Liver (tissue), 8 donors: ENCODE measurements at regions not wholly inside any gene's neighbourhood (a gene's known extent, or its start where the extent isn't known, plus 50 kb on each side); places are given as distances from the start of the nearest gene placed in this dataset.

ENCODE experiments used
- DNase-seq: peaks from one replicate; pipeline ENCODE4 v3.0.0-alpha.2; 2017; ENCODE audit warnings: low spot score
- H3K27ac ChIP-seq, 2 donors: one replicate each; pipeline ENCODE4 v1.7.0; 2013; ENCODE audit warnings: inconsistent platforms in 2 of 2, low read length in 2 of 2, control low read depth in 1 of 2, low read depth in 1 of 2, mild to moderate bottlenecking in 1 of 2
- H3K27me3 ChIP-seq, 4 donors: one replicate each; pipeline versions ENCODE4 v1.6.1 to v1.7.0; 2013; ENCODE audit warnings: low read length in 3 of 4, inconsistent platforms in 1 of 4, mild to moderate bottlenecking in 1 of 4, moderate library complexity in 1 of 4; ENCODE audit not compliant: control insufficient read depth in 4 of 4, insufficient read depth in 4 of 4
- H3K36me3 ChIP-seq, 4 donors: one replicate each; pipeline versions ENCODE4 v1.6.1 to v1.7.0; 2013; ENCODE audit warnings: low read length in 3 of 4, mild to moderate bottlenecking in 3 of 4, low read depth in 1 of 4, moderate library complexity in 1 of 4; ENCODE audit not compliant: control insufficient read depth in 4 of 4, insufficient read depth in 3 of 4
- H3K4me1 ChIP-seq, 4 donors: one replicate each; pipeline versions ENCODE4 v1.6.1 to v1.7.0; 2013; ENCODE audit warnings: low read length in 3 of 4, mild to moderate bottlenecking in 3 of 4, moderate library complexity in 1 of 4; ENCODE audit not compliant: control insufficient read depth in 4 of 4, insufficient read depth in 4 of 4
- H3K4me3 ChIP-seq, 3 donors: one replicate each; pipeline versions ENCODE4 v1.6.1 to v1.7.0; 2013; ENCODE audit warnings: low read length in 3 of 3, control low read depth in 1 of 3, low read depth in 1 of 3, mild to moderate bottlenecking in 1 of 3
- H3K9ac ChIP-seq, 2 donors: one replicate each; pipeline ENCODE4 v1.7.0; 2013; ENCODE audit warnings: low read length in 2 of 2, mild to moderate bottlenecking in 2 of 2, moderate library complexity in 2 of 2, control low read depth in 1 of 2, low read depth in 1 of 2
- H3K9me3 ChIP-seq, 4 donors: one replicate each; pipeline versions ENCODE4 v1.6.1 to v1.7.0; 2013; ENCODE audit warnings: low read length in 3 of 4; ENCODE audit not compliant: control insufficient read depth in 4 of 4
- CTCF ChIP-seq: fragments of 150-350 bp; IDR thresholded peaks from 2 replicates; pipeline ENCODE4 v1.5.1; 2017; ENCODE audit warnings: improper control_type of control experiment, low read depth, low read length; ENCODE audit not compliant: missing input control
- EGR1 ChIP-seq, 2 donors: IDR thresholded peaks; 2 replicates each; pipeline ENCODE4 v1.6.1; 2016 to 2018; ENCODE audit warnings: antibody characterized with exemption in 2 of 2, low read depth in 2 of 2
- FOXA1 ChIP-seq: IDR thresholded peaks from 2 replicates; pipeline ENCODE4 v1.6.1; 2016; ENCODE audit warnings: antibody characterized with exemption
- FOXA2 ChIP-seq: IDR thresholded peaks from 2 replicates; pipeline ENCODE4 v1.6.1; 2016; ENCODE audit warnings: antibody characterized with exemption
- HNF4A ChIP-seq, 2 donors: conservative IDR thresholded peaks; 2 replicates each; pipeline ENCODE4 v1.6.1; 2016; ENCODE audit warnings: antibody characterized with exemption in 2 of 2, mild to moderate bottlenecking in 2 of 2
- HNF4G ChIP-seq: IDR thresholded peaks from 2 replicates; pipeline ENCODE4 v1.6.1; 2016; ENCODE audit warnings: antibody characterized with exemption
- JUND ChIP-seq, 2 donors: IDR thresholded peaks; 2 replicates each; pipeline ENCODE4 v1.6.1; 2016; ENCODE audit warnings: antibody characterized with exemption in 2 of 2
- MAX ChIP-seq: IDR thresholded peaks from 2 replicates; pipeline ENCODE4 v1.6.1; 2016; ENCODE audit warnings: antibody characterized with exemption
- NR2F2 ChIP-seq: IDR thresholded peaks from 2 replicates; pipeline ENCODE4 v1.6.1; 2016; ENCODE audit warnings: antibody characterized with exemption
- RAD21 ChIP-seq, 2 donors: IDR thresholded peaks; 2 replicates each; pipeline ENCODE4 v1.6.1; 2016; ENCODE audit warnings: antibody characterized with exemption in 2 of 2, mild to moderate bottlenecking in 2 of 2
- REST ChIP-seq: IDR thresholded peaks from 2 replicates; pipeline ENCODE4 v1.6.1; 2016; ENCODE audit warnings: antibody characterized with exemption, mild to moderate bottlenecking
- RXRA ChIP-seq, 2 donors: IDR thresholded peaks; 2 replicates each; pipeline ENCODE4 v1.6.1; 2017 to 2018; ENCODE audit warnings: antibody characterized with exemption in 2 of 2, mild to moderate bottlenecking in 1 of 2
- SP1 ChIP-seq: IDR thresholded peaks from 2 replicates; pipeline ENCODE4 v1.6.1; 2018; ENCODE audit warnings: antibody characterized with exemption, mild to moderate bottlenecking
- TAF1 ChIP-seq: conservative IDR thresholded peaks from 2 replicates; pipeline ENCODE4 v1.6.1; 2016; ENCODE audit warnings: antibody characterized with exemption, mild to moderate bottlenecking
- YY1 ChIP-seq: IDR thresholded peaks from 2 replicates; pipeline ENCODE4 v1.6.1; 2016; ENCODE audit warnings: antibody characterized with exemption, mild to moderate bottlenecking
- ZBTB33 ChIP-seq: IDR thresholded peaks from 2 replicates; pipeline ENCODE4 v1.6.1; 2016; ENCODE audit warnings: antibody characterized with exemption
- WGBS: extraction: QIAGEN DNeasy Blood & Tissue Kit; methylation state at CpG from one replicate; pipeline ENCODE4 v1.1.7; 2013; 5-methylcytosine and 5-hydroxymethylcytosine counted together
- donor health status: healthy.
- donor health status: healthy.
- donor health status: healthy.
- donor health status: healthy.
- donor health status: healthy.

GRCh38 chr7:19575909-19576557 lies 132.8 kb downstream of the POLR1F start:
- Histone ChIP-seq H3K27ac (no peak overlapping the region), H3K9ac (no peak overlapping the region), H3K4me1 (no peaks in the 10 kb centered on the region), H3K9me3 (no peaks in the 10 kb centered on the region), H3K36me3 (no peaks in the 10 kb centered on the region), H3K4me3 (no peak overlapping the region), H3K27me3 (no peaks in the 10 kb centered on the region)
- TF ChIP-seq NR2F2 (no peak), REST (no peak), MAX (no peak), FOXA1 (no peak), HNF4G (no peak), FOXA2 (no peak), RXRA (IDR thresholded peaks at IDR 0.05) (no peak), HNF4A (conservative IDR thresholded peaks at IDR 0.05) (no peak), EGR1 (IDR thresholded peaks at IDR 0.05; ENCODE audit: low read depth in 2 of 2) (no peak), TAF1 (no peak), YY1 (no peak), SP1 (no peak), CTCF (no peak), JUND (IDR thresholded peaks at IDR 0.05) (no peak), ZBTB33 (no peak)
- no peak for DNase-seq
- WGBS, result 49% methylated on average over 2 of the region's 2 CpGs

- H3K4me1 ChIP-seq, result no peaks in the 10 kb centered on the region
- no peaks in the 10 kb centered on the region for H3K27me3 ChIP-seq
- no peaks in the 10 kb centered on the region for H3K36me3 ChIP-seq
- no peak overlapping the region for H3K27ac ChIP-seq
- H3K9ac ChIP-seq, result no peak overlapping the region
- no peak for DNase-seq
- no peaks in the 10 kb centered on the region for H3K9me3 ChIP-seq
- WGBS, result 62% methylated on average over 5 of the region's 5 CpGs
- no peak overlapping the region for H3K4me3 ChIP-seq
- no peak for TF ChIP-seq CTCF
- no peak for TF ChIP-seq REST
- TF ChIP-seq FOXA2, result no peak
- TF ChIP-seq RAD21 (IDR thresholded peaks at IDR 0.05), result no peak
- TF ChIP-seq JUND (IDR thresholded peaks at IDR 0.05), result no peak
- TF ChIP-seq NR2F2, result no peak
- TF ChIP-seq RXRA (IDR thresholded peaks at IDR 0.05), result no peak
- TF ChIP-seq YY1, result no peak
- TF ChIP-seq ZBTB33, result no peak
Measured at GRCh38 chr7:19574131-19574530, 134.7 kb downstream of the POLR1F start.
